IPS-20b (cell line): ENCODE measurements at regions not wholly inside any gene's neighbourhood (a gene's known extent, or its start where the extent isn't known, plus 50 kb on each side); places are given as distances from the start of the nearest gene placed in this dataset.

ENCODE experiments used
- H3K27ac ChIP-seq: one replicate; pipeline ENCODE4 v1.5.1; 2013; ENCODE audit warnings: low read length
- H3K27me3 ChIP-seq: 2 replicates; pipeline ENCODE4 v1.6.1; 2013; ENCODE audit warnings: mild to moderate bottlenecking, low read length, inconsistent platforms; ENCODE audit not compliant: insufficient read depth
- H3K36me3 ChIP-seq: 2 replicates; pipeline ENCODE4 v1.6.1; 2013; ENCODE audit warnings: low read depth, mild to moderate bottlenecking, inconsistent platforms, low read length, moderate library complexity; ENCODE audit not compliant: insufficient read depth
- H3K4me1 ChIP-seq: 2 replicates; pipeline ENCODE4 v1.6.1; 2013; ENCODE audit warnings: mild to moderate bottlenecking, control low read depth, inconsistent platforms, low read length, moderate library complexity; ENCODE audit not compliant: insufficient read depth
- H3K4me3 ChIP-seq: 2 replicates; pipeline ENCODE4 v1.5.1; 2013; ENCODE audit warnings: mild to moderate bottlenecking, low read length, inconsistent platforms
- H3K9ac ChIP-seq: 2 replicates; pipeline ENCODE4 v1.6.1; 2013; ENCODE audit warnings: low read depth, mild to moderate bottlenecking, inconsistent platforms, low read length, moderate library complexity
- H3K9me3 ChIP-seq: 2 replicates; pipeline ENCODE4 v1.6.1; 2013; ENCODE audit warnings: mild to moderate bottlenecking, low read depth, low read length, inconsistent platforms; ENCODE audit not compliant: insufficient read depth

DNA sequence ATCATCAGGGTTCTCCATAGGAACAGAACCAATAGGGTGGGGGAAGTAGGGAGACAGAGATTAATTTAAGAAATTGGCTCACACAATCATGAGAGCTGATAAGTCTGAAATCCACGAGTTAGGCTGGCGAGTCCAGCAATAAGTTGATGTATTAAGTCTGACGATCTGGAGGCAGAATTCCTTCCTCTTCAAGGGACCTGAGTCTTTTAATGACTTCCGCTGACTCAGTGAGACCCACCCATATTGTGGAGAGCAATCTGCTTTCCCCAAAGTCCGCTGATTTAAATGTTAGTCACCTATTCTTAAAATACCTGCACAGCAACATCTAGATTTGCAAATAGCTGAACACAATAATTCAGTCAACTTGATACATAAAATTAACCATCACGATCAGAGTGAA, 97.8 kb downstream of the SPTSSA start:
- no peak overlapping the region for H3K9ac ChIP-seq
- H3K27ac ChIP-seq: no peak overlapping the region
- H3K36me3 ChIP-seq: no peaks in the 10 kb centered on the region
- H3K9me3 ChIP-seq: no peaks in the 10 kb centered on the region
- H3K4me3 ChIP-seq: no peak overlapping the region
- no peaks in the 10 kb centered on the region for H3K27me3 ChIP-seq
- H3K4me1 ChIP-seq: no peaks in the 10 kb centered on the region

DNA sequence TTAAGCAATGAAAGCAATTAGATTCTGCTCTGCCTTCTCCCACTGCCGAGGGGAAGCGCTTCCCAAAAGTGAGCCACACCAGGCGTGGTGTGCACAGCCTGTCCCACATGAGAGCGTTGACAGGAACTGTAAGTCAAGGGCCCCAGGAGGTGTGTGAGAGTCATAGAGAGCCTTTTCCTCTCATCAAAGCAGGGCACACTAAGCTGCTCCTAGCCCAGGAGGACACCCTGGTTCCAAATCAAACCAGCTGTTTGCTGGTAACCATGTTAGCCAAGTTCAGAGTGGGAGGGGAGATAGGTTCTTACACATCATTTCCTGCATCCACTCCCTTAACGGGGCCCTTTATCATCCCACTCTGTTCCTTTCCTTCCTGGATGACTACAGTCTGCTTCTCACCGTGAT, 98.3 kb downstream of the SPTSSA start:
- no peak overlapping the region for H3K27ac ChIP-seq
- H3K4me1 ChIP-seq: no peaks in the 10 kb centered on the region
- H3K9me3 ChIP-seq: no peaks in the 10 kb centered on the region
- no peaks in the 10 kb centered on the region for H3K36me3 ChIP-seq
- H3K27me3 ChIP-seq: no peaks in the 10 kb centered on the region
- no peak overlapping the region for H3K9ac ChIP-seq
- no peak overlapping the region for H3K4me3 ChIP-seq

DNA sequence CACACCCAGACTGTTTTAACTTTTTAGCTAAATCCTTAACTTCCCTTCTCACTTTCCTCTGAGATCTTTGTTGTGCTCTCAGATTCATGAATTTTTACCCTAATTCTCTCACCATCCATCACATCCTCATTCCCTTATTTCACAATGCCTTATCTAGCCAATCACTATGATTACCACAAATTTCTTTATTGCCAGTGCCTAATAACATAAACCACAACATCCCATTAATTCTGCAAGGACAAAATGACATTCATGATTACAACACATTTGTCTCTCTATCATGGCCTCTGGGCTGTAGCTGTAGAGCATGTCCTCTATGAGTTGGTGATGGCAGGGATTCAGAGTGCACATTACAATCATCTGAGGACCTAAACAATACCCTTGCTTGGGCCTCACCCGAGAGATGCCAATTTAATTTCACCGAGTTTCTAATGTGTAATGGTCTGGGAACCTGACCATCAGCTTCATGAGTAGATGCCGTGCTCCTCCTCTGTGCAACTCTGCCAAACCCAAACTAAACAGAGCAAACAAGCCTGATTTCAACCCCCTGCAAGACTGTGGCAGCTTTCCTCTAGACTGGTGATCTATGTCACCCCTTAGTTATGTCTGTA, 99.3 kb downstream of the SPTSSA start:
- Histone ChIP-seq H3K4me1 (no peaks in the 10 kb centered on the region), H3K27me3 (no peaks in the 10 kb centered on the region), H3K9me3 (no peaks in the 10 kb centered on the region), H3K36me3 (no peaks in the 10 kb centered on the region), H3K4me3 (no peak overlapping the region), H3K9ac (no peak overlapping the region), H3K27ac (no peak overlapping the region)

DNA sequence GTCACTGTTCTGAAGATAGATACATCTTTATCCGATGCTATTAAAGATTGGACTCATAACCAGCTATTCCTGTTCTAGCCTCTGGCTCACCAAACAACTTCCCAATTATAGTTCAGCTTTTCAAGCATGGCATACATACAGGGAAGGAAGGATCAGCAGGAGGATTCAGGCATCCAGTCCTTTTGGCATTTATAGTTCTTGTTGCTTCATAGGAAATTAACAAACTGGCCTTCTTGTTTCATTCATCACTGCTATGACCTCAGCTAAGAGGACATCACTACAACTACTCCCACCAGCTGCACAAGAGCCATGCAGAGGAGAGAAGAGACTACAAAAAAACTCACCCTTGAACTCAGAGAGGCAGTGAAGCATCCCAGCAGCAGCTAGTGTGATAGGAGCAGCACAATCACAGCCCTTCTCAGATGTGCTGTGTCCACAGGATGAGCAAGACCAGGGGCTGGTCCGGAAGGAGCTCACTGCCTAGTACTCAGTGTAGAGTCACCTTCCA, 100.5 kb downstream of the SPTSSA start:
- no peak overlapping the region for H3K9ac ChIP-seq
- no peak overlapping the region for H3K4me3 ChIP-seq
- no peaks in the 10 kb centered on the region for H3K27me3 ChIP-seq
- no peaks in the 10 kb centered on the region for H3K36me3 ChIP-seq
- no peaks in the 10 kb centered on the region for H3K9me3 ChIP-seq
- H3K27ac ChIP-seq: no peak overlapping the region
- H3K4me1 ChIP-seq: no peaks in the 10 kb centered on the region

DNA sequence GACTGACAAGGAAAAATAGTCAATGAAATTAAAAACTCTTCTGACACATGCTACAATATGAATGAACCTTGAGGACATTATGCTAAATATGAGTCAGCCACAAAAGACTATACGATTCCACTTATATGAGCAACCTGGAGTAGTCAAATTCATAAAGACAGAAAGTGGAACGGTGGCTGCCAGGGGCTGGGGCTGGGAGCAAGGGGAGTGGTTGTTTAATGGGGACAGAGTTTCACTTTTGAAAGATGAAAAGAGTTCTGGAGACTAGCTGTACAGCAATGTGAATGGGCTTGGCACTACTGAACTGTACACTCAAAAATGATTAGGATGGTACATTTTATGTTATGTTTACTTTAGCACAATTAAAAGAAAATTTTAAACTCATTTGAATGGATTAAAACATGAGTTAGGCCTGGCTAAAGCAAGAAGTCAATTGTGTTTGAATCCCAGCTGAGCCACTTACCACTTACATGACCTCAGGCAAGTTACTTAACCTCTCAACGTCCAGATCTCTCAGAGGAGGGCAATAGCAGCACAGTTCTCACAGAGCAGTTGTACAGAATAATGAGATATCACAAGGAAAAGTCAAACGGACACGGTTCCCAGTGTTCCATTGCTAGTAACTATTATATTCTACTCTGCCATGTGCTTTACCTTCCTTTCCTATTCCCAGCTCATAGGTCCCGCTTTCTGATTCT, 102.5 kb downstream of the SPTSSA start:
- H3K9ac ChIP-seq: no peak overlapping the region
- H3K4me3 ChIP-seq: no peak overlapping the region
- H3K27ac ChIP-seq: no peak overlapping the region
- H3K9me3 ChIP-seq: no peaks in the 10 kb centered on the region
- H3K4me1 ChIP-seq: no peaks in the 10 kb centered on the region
- H3K36me3 ChIP-seq: no peaks in the 10 kb centered on the region
- no peaks in the 10 kb centered on the region for H3K27me3 ChIP-seq

DNA sequence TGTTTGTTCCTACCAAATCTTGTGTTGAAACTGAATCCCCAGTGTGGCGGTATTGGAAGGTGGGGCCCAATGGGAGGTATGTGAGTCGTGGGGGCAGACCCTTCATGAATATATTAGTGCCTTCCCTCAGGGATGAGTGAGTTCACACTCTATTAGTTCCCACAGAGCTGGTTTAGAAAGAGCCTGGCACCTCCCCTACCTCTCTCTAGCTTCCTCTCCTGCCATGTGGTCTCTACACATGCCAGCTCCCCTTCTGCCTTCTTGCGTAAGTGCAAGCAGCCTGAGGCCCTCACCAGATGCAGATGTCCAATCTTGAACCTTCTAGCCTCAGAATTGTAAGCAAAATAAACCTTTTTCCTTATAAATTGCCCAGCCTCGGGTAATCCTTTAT, 105.8 kb downstream of the SPTSSA start:
- Histone ChIP-seq H3K4me3 (no peak overlapping the region), H3K27ac (no peak overlapping the region), H3K4me1 (no peaks in the 10 kb centered on the region), H3K9me3 (no peaks in the 10 kb centered on the region), H3K36me3 (no peaks in the 10 kb centered on the region), H3K27me3 (no peaks in the 10 kb centered on the region), H3K9ac (no peak overlapping the region)

DNA sequence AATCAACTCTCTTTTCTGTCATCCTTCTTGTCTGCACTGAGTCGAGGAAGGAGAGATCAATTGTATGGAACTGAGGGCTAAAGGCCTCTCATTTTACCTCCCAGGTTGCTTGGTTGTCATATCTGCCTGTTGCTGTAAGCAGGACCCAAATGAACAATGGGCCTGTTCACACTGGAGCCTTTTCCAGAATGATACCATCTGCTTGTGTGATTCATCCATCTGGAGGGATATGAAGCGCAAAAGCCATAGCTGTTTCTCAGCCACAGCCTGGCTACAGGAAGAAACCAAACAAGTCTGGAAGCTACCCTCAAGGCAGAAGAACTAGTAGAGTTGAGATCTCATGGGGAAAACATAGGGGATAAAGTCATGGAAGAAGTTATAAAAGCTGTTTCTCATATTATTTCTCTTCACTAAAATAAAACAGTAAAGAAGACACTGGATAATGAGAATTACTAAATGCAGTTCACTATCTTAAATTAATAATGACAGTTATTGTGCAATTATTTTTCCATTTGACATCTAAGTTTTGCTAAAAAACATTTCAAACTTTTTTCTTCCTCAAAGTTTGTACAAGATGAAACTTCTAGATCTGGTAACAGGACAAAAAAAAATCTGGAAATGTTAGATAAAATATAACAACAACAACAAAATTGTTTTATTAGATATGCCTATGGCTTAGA, 106.3 kb downstream of the SPTSSA start:
- Histone ChIP-seq H3K36me3 (no peaks in the 10 kb centered on the region), H3K27me3 (no peaks in the 10 kb centered on the region), H3K27ac (no peak overlapping the region), H3K4me3 (no peak overlapping the region), H3K9me3 (no peaks in the 10 kb centered on the region), H3K4me1 (no peaks in the 10 kb centered on the region), H3K9ac (no peak overlapping the region)

DNA sequence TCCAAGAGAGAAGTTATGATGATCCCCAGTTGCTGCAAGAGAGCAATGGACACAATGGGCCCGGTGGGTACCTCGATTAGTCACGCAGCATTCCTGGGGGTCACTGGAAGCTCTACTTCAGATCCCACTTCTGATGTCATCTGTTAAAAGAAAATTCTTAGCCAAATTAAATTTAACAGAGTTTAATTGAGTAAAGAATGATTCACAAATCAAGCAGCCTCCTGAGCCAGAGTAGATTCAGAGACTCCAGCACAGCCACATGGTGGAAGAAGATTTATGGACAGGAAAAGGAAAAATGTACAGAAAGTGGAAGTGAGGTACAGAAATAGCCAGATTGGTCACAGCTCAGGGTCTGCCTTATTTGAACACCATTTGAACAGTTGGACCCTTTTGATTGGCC, 107.5 kb downstream of the SPTSSA start:
- H3K9ac ChIP-seq: no peak overlapping the region
- H3K27me3 ChIP-seq: no peaks in the 10 kb centered on the region
- no peaks in the 10 kb centered on the region for H3K9me3 ChIP-seq
- no peak overlapping the region for H3K4me3 ChIP-seq
- H3K27ac ChIP-seq: no peak overlapping the region
- H3K36me3 ChIP-seq: no peaks in the 10 kb centered on the region
- H3K4me1 ChIP-seq: no peaks in the 10 kb centered on the region

DNA sequence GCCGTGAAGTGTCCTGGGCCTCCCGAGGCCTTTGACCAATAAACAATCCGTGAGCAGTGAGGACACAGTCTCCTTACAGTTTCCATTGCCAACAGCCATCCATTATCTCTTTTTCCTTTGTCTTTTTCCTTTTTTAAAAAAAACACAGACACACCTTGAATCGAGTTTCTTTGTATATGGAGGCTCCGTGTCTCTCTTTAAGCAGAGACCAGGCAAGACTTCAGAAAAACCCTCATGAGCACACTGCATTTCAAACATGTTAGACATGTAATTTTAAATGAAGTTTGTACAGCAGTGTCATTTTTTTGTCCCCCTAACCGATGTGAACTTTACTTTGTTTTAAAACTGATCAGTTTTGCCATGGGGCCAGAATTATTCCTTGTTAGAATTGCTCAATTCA, 111.1 kb downstream of the SPTSSA start:
- H3K36me3 ChIP-seq: no peaks in the 10 kb centered on the region
- H3K4me1 ChIP-seq: no peaks in the 10 kb centered on the region
- no peaks in the 10 kb centered on the region for H3K9me3 ChIP-seq
- H3K27ac ChIP-seq: no peak overlapping the region
- H3K4me3 ChIP-seq: no peak overlapping the region
- H3K9ac ChIP-seq: no peak overlapping the region
- no peaks in the 10 kb centered on the region for H3K27me3 ChIP-seq

DNA sequence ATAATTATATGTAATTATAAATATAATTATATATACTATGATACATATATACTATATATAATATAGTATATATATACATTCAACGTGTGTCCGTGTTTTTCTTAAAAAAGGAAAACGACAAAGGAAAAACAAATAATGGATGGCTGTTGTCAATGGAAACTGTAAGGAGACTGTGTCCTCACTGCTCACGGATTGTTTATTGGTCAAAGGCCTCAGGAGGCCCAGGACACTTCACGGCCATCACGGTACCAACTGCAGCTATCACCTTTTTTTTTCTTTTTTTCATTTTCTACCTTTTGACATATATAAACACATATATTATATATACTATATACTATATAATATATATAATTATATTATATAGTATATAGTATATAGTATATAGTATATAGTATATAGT, 113.4 kb downstream of the SPTSSA start:
- Histone ChIP-seq H3K9me3 (no peaks in the 10 kb centered on the region), H3K36me3 (no peaks in the 10 kb centered on the region), H3K4me3 (no peak overlapping the region), H3K27ac (no peak overlapping the region), H3K4me1 (no peaks in the 10 kb centered on the region), H3K27me3 (no peaks in the 10 kb centered on the region), H3K9ac (no peak overlapping the region)

DNA sequence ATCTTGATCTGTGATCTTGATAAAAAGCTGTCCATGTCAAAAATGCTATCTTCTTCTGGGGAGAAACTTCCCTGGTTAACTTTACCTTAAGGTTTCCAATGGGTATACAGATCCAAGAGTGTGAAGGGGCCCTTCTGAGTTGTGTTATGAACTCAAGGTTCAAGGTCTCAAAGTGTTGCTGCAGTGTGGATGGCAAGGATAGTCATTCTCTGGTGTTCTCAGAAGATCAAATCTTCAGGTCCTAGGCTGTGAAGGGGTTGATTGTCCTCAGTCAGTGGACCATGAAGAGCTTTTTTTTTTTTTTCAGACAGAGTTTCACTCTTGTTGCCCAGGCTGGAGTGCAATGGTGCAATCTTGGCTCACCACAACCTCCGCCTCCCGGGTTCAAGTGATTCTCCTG, 114.4 kb downstream of the SPTSSA start:
- Histone ChIP-seq H3K9me3 (no peaks in the 10 kb centered on the region), H3K9ac (no peak overlapping the region), H3K36me3 (no peaks in the 10 kb centered on the region), H3K27ac (no peak overlapping the region), H3K27me3 (no peaks in the 10 kb centered on the region), H3K4me1 (no peaks in the 10 kb centered on the region), H3K4me3 (no peak overlapping the region)
